ENCODE measurements at regions not wholly inside any gene's neighbourhood (a gene's known extent, or its start where the extent isn't known, plus 50 kb on each side); places are given as distances from the start of the nearest gene placed in this dataset.
A peak's percentile ranks its signal among the peaks of the same experiment; 100 is the strongest.
"Not testable (repeated sequence)": the region's sequence is repeated elsewhere in the genome, so short reads cannot be mapped to it uniquely, and the experiment has no call there.

GRCh38 chr5:21485458-21486000, 1367.6 kb downstream of the CDH12 start:
- TF ChIP-seq CTCF (IDR thresholded peaks at IDR 0.05), result peak; percentile 78
- not testable (repeated sequence) for TF ChIP-seq ZFX (IDR thresholded peaks at IDR 0.05; ENCODE audit: borderline replicate concordance)
